NOMO-1 treated with dmso at 0.1 percent for 144 hours (cell line): ENCODE measurements at regions not wholly inside any gene's neighbourhood (a gene's known extent, or its start where the extent isn't known, plus 50 kb on each side); places are given as distances from the start of the nearest gene placed in this dataset.

Source experiments
- DNase-seq: peaks from one replicate; lab custom pipeline; 2025; ENCODE audit not compliant: unreplicated experiment; lab: John Stamatoyannopoulos, UW

- DNase-seq = no peak
Measured at GRCh38 chr17:36885771-36886377, 51.4 kb upstream of the LHX1 start.
